Coronary artery (tissue), 2 donors: ENCODE measurements at regions not wholly inside any gene's neighbourhood (a gene's known extent, or its start where the extent isn't known, plus 50 kb on each side); places are given as distances from the start of the nearest gene placed in this dataset.
A peak's percentile ranks its signal among the peaks of the same experiment; 100 is the strongest.

ENCODE experiments used
- DNase-seq: peaks from one replicate; pipeline ENCODE4 v3.0.0-alpha.2; 2017; ENCODE audit warnings: low spot score
- H3K27ac ChIP-seq, 2 donors: fragments of 200-600 bp; sonication (generic); one replicate each; pipeline ENCODE4 v1.5.1; 2016 to 2019
- H3K4me3 ChIP-seq: fragments of 200-600 bp; sonication (generic); 2 replicates; pipeline ENCODE4 v1.5.1; 2016; ENCODE audit warnings: mild to moderate bottlenecking, moderate library complexity
- CTCF ChIP-seq: fragments of 200-600 bp; sonication (generic); IDR thresholded peaks from one replicate; pipeline ENCODE4 v1.5.1; 2019; ENCODE audit warnings: antibody characterized with exemption

- no peak for TF ChIP-seq CTCF
- Histone ChIP-seq H3K27ac (no peak overlapping the region), H3K4me3 (no peak overlapping the region)
- DNase-seq: no peak
Observed at GRCh38 chrX:131626681-131627296, 82.9 kb downstream of the OR13H1 start.

GRCh38 chrX:131630534-131630933 lies 86.7 kb downstream of the OR13H1 start:
- Histone ChIP-seq H3K4me3 (no peak overlapping the region), H3K27ac (no peak overlapping the region)
- no peak for TF ChIP-seq CTCF
- no peak for DNase-seq

- peak; percentile 53 for TF ChIP-seq CTCF
- no peak overlapping the region for H3K27ac ChIP-seq
- no peak for DNase-seq
- no peak overlapping the region for H3K4me3 ChIP-seq
Observed at GRCh38 chrX:131633285-131633917, 89.5 kb downstream of the OR13H1 start.

- no peak for TF ChIP-seq CTCF
- Histone ChIP-seq H3K4me3 (no peak overlapping the region), H3K27ac (no peak overlapping the region)
- DNase-seq: no peak
Observed at GRCh38 chrX:131634900-131635299, 91.0 kb downstream of the OR13H1 start.

- H3K4me3 ChIP-seq: no peak overlapping the region
- no peak for DNase-seq
- H3K27ac ChIP-seq: no peak overlapping the region
- TF ChIP-seq CTCF: no peak
Observed at GRCh38 chrX:131646106-131646505, 102.2 kb downstream of the OR13H1 start.

GRCh38 chrX:131649741-131650140 lies 105.9 kb downstream of the OR13H1 start:
- TF ChIP-seq CTCF: no peak
- H3K4me3 ChIP-seq: no peak overlapping the region
- DNase-seq: no peak
- no peak overlapping the region for H3K27ac ChIP-seq
